H9 (cell line): ENCODE measurements at regions not wholly inside any gene's neighbourhood (a gene's known extent, or its start where the extent isn't known, plus 50 kb on each side); places are given as distances from the start of the nearest gene placed in this dataset.

Source experiments
- DNase-seq: peaks from one replicate; pipeline ENCODE4 v3.0.0-alpha.2; 2017
- H2AFZ ChIP-seq: one replicate; pipeline ENCODE4 v1.6.1; 2013; ENCODE audit warnings: mild to moderate bottlenecking, low read length, control low read depth, moderate library complexity
- H2AK5ac ChIP-seq: 2 replicates; pipeline ENCODE4 v1.6.1; 2013; ENCODE audit warnings: low read length, control low read depth, mixed read lengths; ENCODE audit not compliant: insufficient read length
- H2BK120ac ChIP-seq: one replicate; pipeline ENCODE4 v1.6.1; 2013; ENCODE audit warnings: low read depth, mild to moderate bottlenecking, low read length, control low read depth, inconsistent platforms; ENCODE audit not compliant: poor library complexity, severe bottlenecking
- H2BK12ac ChIP-seq: 2 replicates; pipeline ENCODE4 v1.6.1; 2013; ENCODE audit warnings: low read length, control low read depth, mixed read lengths, low read depth; ENCODE audit not compliant: insufficient read length
- H2BK15ac ChIP-seq: 2 replicates; pipeline ENCODE4 v1.6.1; 2013; ENCODE audit warnings: low read depth, low read length, control low read depth
- H2BK20ac ChIP-seq: one replicate; pipeline ENCODE4 v1.6.1; 2013; ENCODE audit warnings: low read depth, mild to moderate bottlenecking, low read length, control low read depth, inconsistent platforms; ENCODE audit not compliant: poor library complexity, severe bottlenecking
- H2BK5ac ChIP-seq: 2 replicates; pipeline ENCODE4 v1.6.1; 2013; ENCODE audit warnings: low read length, control low read depth, mixed read lengths; ENCODE audit not compliant: insufficient read length
- H3K14ac ChIP-seq: 2 replicates; pipeline ENCODE4 v1.6.1; 2013; ENCODE audit warnings: low read length, control low read depth; ENCODE audit not compliant: insufficient read depth
- H3K18ac ChIP-seq: 2 replicates; pipeline ENCODE4 v1.6.1; 2013; ENCODE audit warnings: low read depth, mild to moderate bottlenecking, mixed read lengths, low read length, control low read depth; ENCODE audit not compliant: insufficient read length
- H3K23ac ChIP-seq: 2 replicates; pipeline ENCODE4 v1.6.1; 2013; ENCODE audit warnings: low read length, control low read depth, mixed read lengths, low read depth; ENCODE audit not compliant: insufficient read length
- H3K23me2 ChIP-seq: 2 replicates; pipeline ENCODE4 v1.6.1; 2013; ENCODE audit warnings: low read depth, mild to moderate bottlenecking, mixed read lengths, low read length, control low read depth; ENCODE audit not compliant: insufficient read length, poor library complexity, severe bottlenecking
- H3K27ac ChIP-seq: 2 replicates; pipeline ENCODE4 v1.5.1; 2013; ENCODE audit warnings: low read length, control low read depth, mixed read lengths, low read depth; ENCODE audit not compliant: insufficient read length
- H3K27me3 ChIP-seq: 2 replicates; pipeline ENCODE4 v1.6.1; 2013; ENCODE audit warnings: low read length, control low read depth, inconsistent platforms; ENCODE audit not compliant: insufficient read depth
- H3K4ac ChIP-seq: 2 replicates; pipeline ENCODE4 v1.6.1; 2013; ENCODE audit warnings: low read depth, mild to moderate bottlenecking, control low read depth, inconsistent platforms, low read length, moderate library complexity
- H3K4me1 ChIP-seq: 2 replicates; pipeline ENCODE4 v1.6.1; 2013; ENCODE audit warnings: low read length, control low read depth, inconsistent platforms; ENCODE audit not compliant: insufficient read depth
- H3K4me2 ChIP-seq: 2 replicates; pipeline ENCODE4 v1.6.1; 2013; ENCODE audit warnings: low read length, control low read depth, mixed read lengths; ENCODE audit not compliant: insufficient read length, insufficient read depth
- H3K56ac ChIP-seq: 2 replicates; pipeline ENCODE4 v1.6.1; 2013; ENCODE audit warnings: low read depth, mild to moderate bottlenecking, mixed read lengths, low read length, control low read depth; ENCODE audit not compliant: insufficient read length
- H3K79me1 ChIP-seq: 2 replicates; pipeline ENCODE4 v1.6.1; 2013; ENCODE audit warnings: low read depth, mild to moderate bottlenecking, moderate library complexity, low read length, control low read depth, inconsistent platforms; ENCODE audit not compliant: insufficient read depth, poor library complexity, severe bottlenecking
- H3K79me2 ChIP-seq: 2 replicates; pipeline ENCODE4 v1.6.1; 2013; ENCODE audit warnings: low read length, control low read depth, inconsistent platforms; ENCODE audit not compliant: insufficient read depth
- H3K9ac ChIP-seq: 2 replicates; pipeline ENCODE4 v1.6.1; 2013; ENCODE audit warnings: low read length, control low read depth, mixed read lengths; ENCODE audit not compliant: insufficient read length; ENCODE audit errors: extremely low read depth
- H3K9me3 ChIP-seq: one replicate; pipeline ENCODE4 v1.6.1; 2013; ENCODE audit warnings: low read depth, low read length, inconsistent platforms; ENCODE audit not compliant: control insufficient read depth
- H3T11ph ChIP-seq: one replicate; pipeline ENCODE4 v1.6.1; 2013; ENCODE audit warnings: mild to moderate bottlenecking, low read length, control low read depth, inconsistent platforms
- H4K20me1 ChIP-seq: one replicate; pipeline ENCODE4 v1.6.1; 2013; ENCODE audit not compliant: control insufficient read depth, insufficient read length, insufficient read depth
- H4K5ac ChIP-seq: 2 replicates; pipeline ENCODE4 v1.6.1; 2013; ENCODE audit warnings: low read depth, mild to moderate bottlenecking, mixed read lengths, low read length, control low read depth; ENCODE audit not compliant: insufficient read length
- H4K8ac ChIP-seq: replicated peaks from 2 replicates; pipeline ENCODE4 v1.6.1; 2013; ENCODE audit warnings: low read length, control low read depth, mixed read lengths, low read depth; ENCODE audit not compliant: insufficient read length
- H4K91ac ChIP-seq: 2 replicates; pipeline ENCODE4 v1.6.1; 2013; ENCODE audit warnings: low read depth, mild to moderate bottlenecking, moderate library complexity, mixed read lengths, low read length, control low read depth; ENCODE audit not compliant: insufficient read length
- H3K27ac Mint-ChIP-seq, 3 experiments: 2 replicates in 2 of 3; 3 replicates in 1 of 3; pipeline ENCODE4 v1.8.0; 2020 to 2021; ENCODE audit warnings: mixed read lengths in 3 of 3, mild to moderate bottlenecking in 1 of 3, moderate library complexity in 1 of 3
- H3K27me3 Mint-ChIP-seq: 2 replicates; pipeline ENCODE4 v1.8.0; 2021; ENCODE audit warnings: low read depth, mild to moderate bottlenecking, moderate library complexity, mixed read lengths
- H3K36me3 Mint-ChIP-seq, 3 experiments: 2 replicates in 2 of 3; 3 replicates in 1 of 3; pipeline ENCODE4 v1.8.0; 2020 to 2021; ENCODE audit warnings: low read depth in 3 of 3, mixed read lengths in 3 of 3; ENCODE audit not compliant: insufficient read depth in 1 of 3
- H3K4me1 Mint-ChIP-seq, 2 experiments: 2 replicates each; pipeline ENCODE4 v1.8.0; 2020; ENCODE audit warnings: mixed read lengths in 2 of 2
- H3K4me3 Mint-ChIP-seq, 2 experiments: 2 replicates in 1 of 2; 3 replicates in 1 of 2; pipeline ENCODE4 v1.8.0; 2020 to 2021; ENCODE audit warnings: mild to moderate bottlenecking in 2 of 2, mixed read lengths in 2 of 2, moderate library complexity in 1 of 2
- H3K9me3 Mint-ChIP-seq, 2 experiments: 2 replicates in 1 of 2; 3 replicates in 1 of 2; pipeline ENCODE4 v1.8.0; 2020; ENCODE audit warnings: mild to moderate bottlenecking in 2 of 2, mixed read lengths in 2 of 2, moderate library complexity in 1 of 2
- WGBS: extraction: QIAGEN DNeasy Blood & Tissue Kit; methylation state at CpG from one replicate; pipeline ENCODE4 v1.1.7; 2013; ENCODE audit warnings: missing lambda C conversion rate, low lambda C conversion rate, mixed read lengths; ENCODE audit not compliant: insufficient read length; ENCODE audit errors: extremely low coverage; 5-methylcytosine and 5-hydroxymethylcytosine counted together
- TF ChIP-seq, protein P1 (sequence below): fragments of 200-600 bp; sonication (generic); conservative IDR thresholded peaks from 3 replicates; pipeline ENCODE4 v1.8.0; 2021; ENCODE audit warnings: antibody characterized with exemption, mild to moderate bottlenecking

DNA sequence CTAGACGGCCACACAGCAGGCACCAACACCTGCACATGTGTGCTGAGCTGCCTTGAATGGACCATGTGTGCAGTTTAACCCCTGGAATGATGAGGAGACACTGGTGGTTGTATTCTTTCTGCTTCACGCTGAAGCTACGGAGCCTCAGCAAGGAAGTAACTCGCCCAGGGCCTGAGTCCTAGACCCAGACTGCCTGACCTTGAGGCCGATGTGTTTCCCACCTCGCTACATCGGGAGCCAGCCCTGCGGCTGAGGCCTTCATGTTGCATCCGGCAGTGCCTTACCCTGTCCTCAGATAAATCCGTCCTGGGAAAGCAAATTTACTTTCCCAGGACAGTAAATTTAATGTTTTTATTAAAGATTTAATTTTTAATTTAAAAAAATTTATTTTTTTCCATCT, 110.0 kb upstream of the MTHFD1L start:
- H3K9me3 ChIP-seq = no peaks in the 10 kb centered on the region
- no peak overlapping the region for H3K14ac ChIP-seq
- no peak overlapping the region for H2AFZ ChIP-seq
- no peak overlapping the region for H3K4me2 ChIP-seq
- no peak overlapping the region for H3K18ac ChIP-seq
- no peak overlapping the region for H2BK12ac ChIP-seq
- H3K23ac ChIP-seq = no peak overlapping the region
- H4K20me1 ChIP-seq = no peaks in the 10 kb centered on the region
- H3K4me3 Mint-ChIP-seq = no peak overlapping the region
- H2BK120ac ChIP-seq = no peak overlapping the region
- H3K4ac ChIP-seq = no peak overlapping the region
- H3K27me3 Mint-ChIP-seq = peaks cover 44% of the 10 kb centered on the region
- H4K5ac ChIP-seq = no peak overlapping the region
- no peaks in the 10 kb centered on the region for H3K79me1 ChIP-seq
- no peak overlapping the region for H3K9ac ChIP-seq
- H2BK20ac ChIP-seq = no peak overlapping the region
- no peak overlapping the region for H3T11ph ChIP-seq
- TF ChIP-seq, protein P1, sequence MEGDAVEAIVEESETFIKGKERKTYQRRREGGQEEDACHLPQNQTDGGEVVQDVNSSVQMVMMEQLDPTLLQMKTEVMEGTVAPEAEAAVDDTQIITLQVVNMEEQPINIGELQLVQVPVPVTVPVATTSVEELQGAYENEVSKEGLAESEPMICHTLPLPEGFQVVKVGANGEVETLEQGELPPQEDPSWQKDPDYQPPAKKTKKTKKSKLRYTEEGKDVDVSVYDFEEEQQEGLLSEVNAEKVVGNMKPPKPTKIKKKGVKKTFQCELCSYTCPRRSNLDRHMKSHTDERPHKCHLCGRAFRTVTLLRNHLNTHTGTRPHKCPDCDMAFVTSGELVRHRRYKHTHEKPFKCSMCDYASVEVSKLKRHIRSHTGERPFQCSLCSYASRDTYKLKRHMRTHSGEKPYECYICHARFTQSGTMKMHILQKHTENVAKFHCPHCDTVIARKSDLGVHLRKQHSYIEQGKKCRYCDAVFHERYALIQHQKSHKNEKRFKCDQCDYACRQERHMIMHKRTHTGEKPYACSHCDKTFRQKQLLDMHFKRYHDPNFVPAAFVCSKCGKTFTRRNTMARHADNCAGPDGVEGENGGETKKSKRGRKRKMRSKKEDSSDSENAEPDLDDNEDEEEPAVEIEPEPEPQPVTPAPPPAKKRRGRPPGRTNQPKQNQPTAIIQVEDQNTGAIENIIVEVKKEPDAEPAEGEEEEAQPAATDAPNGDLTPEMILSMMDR = no peak
- H3K23me2 ChIP-seq = no peaks in the 10 kb centered on the region
- no peak overlapping the region for H2BK5ac ChIP-seq
- H3K9me3 Mint-ChIP-seq = no peaks in the 10 kb centered on the region
- DNase-seq = no peak
- no peak overlapping the region for H3K27ac Mint-ChIP-seq
- H3K27ac ChIP-seq = no peak overlapping the region
- no peak overlapping the region for H2AK5ac ChIP-seq
- H4K91ac ChIP-seq = no peak overlapping the region
- no peaks in the 10 kb centered on the region; a peak in 1 of 7 replicates for H3K36me3 Mint-ChIP-seq
- H3K4me1 Mint-ChIP-seq = peaks cover 18 to 37% of the 10 kb centered on the region in 2 experiments
- no peaks in the 10 kb centered on the region for H3K79me2 ChIP-seq
- H2BK15ac ChIP-seq = no peak overlapping the region
- WGBS = no CpG with 5 or more reads among the region's 10 CpGs
- no peaks in the 10 kb centered on the region for H3K27me3 ChIP-seq
- no peak overlapping the region for H4K8ac ChIP-seq
- peaks cover 4% of the 10 kb centered on the region; the same call in 1 of the 2 replicates for H3K4me1 ChIP-seq
- no peak overlapping the region for H3K56ac ChIP-seq
